Cardiac fibroblast (primary cell): ENCODE measurements at regions not wholly inside any gene's neighbourhood (a gene's known extent, or its start where the extent isn't known, plus 50 kb on each side); places are given as distances from the start of the nearest gene placed in this dataset.

Experiments used
- DNase-seq, 2 donors: peaks; one replicate each; pipeline versions ENCODE4 v3.0.0 to v3.0.0-alpha.2; 2010; ENCODE audit warnings: low read depth in 2 of 2
- H3K4me3 ChIP-seq, 2 donors: replicated peaks in 1 of 2; 1 replicate in 1 of 2; 2 replicates in 1 of 2; pipeline ENCODE4 v1.5.1; 2011; ENCODE audit warnings: low read depth in 2 of 2, low read length in 2 of 2, mild to moderate bottlenecking in 2 of 2, moderate library complexity in 1 of 2
- CTCF ChIP-seq: IDR thresholded peaks from one replicate; pipeline ENCODE4 v1.5.1; 2011; ENCODE audit warnings: low read depth, mild to moderate bottlenecking, low read length, inconsistent platforms

DNA sequence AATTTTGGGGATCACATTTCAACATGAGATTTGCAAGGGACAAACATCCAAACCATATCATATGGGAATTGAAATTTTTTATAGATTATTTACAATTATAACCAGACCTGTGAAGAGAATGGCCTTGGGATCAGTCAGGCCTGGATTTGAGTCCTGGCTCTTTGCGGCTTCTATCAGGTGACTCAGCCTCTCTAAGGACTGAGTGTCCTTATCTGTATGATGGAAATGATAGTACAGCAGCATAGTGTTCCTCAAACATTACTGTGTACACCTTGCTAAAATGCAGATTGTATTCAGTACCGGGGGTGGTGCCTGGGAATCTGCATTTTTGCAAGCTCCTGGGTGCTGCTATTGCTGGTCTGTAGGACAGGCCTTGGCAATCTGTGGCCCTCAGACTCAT lies 206.7 kb upstream of the PROK2 start:
- no peak for DNase-seq
- no peak for TF ChIP-seq CTCF
- no peak overlapping the region for H3K4me3 ChIP-seq

- TF ChIP-seq CTCF = no peak
- DNase-seq = peak in 1 of 2 donors; percentile 49
- no peak overlapping the region for H3K4me3 ChIP-seq
These were observed 206.1 kb upstream of the PROK2 start for GRCh38 chr3:71991046-71991445.

DNA sequence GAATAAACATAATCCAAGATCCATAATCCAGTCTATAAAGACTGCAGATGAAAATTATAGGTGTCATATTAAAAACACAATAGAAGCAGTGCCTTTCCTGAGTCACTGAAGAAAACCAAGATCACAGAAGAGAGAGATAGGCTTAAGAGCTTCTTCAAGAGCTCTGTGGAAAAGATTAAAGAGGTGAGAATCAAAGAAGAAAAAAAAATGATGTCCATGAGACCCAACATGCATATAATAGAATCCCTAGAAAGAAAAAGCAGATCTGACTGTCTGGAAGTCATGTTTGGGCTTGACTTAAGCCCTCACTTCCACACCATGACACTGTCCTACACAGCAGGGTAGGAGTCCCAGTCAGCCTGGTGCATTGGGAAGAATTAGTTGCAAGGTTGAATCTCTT lies 205.6 kb upstream of the PROK2 start:
- no peak for TF ChIP-seq CTCF

DNA sequence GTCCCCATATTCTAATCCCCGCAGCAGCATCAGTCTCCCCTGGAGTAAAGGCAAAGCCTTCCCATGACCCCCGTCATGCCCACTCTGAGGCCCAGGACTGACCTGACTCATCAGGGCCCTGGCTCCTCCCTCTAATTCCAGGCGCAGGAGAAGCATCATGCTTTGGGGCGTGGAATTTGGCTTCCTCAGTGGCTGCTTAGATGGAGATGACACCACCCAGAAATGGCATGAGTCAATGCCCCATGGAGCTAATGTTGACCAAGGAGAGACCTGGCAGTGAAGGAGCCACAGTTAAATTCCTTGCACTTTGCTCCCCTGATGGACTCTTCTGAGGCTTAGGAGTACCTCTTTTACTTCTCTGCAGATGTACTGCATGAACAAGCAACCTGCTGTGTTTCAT lies 204.2 kb upstream of the PROK2 start:
- DNase-seq = peak; percentile 20 to 85
- TF ChIP-seq CTCF = no peak
- H3K4me3 ChIP-seq = no peak overlapping the region

More for the DNA sequence above, 205.6 kb upstream of the PROK2 start:
- H3K4me3 ChIP-seq = no peak overlapping the region
- DNase-seq = no peak

DNA sequence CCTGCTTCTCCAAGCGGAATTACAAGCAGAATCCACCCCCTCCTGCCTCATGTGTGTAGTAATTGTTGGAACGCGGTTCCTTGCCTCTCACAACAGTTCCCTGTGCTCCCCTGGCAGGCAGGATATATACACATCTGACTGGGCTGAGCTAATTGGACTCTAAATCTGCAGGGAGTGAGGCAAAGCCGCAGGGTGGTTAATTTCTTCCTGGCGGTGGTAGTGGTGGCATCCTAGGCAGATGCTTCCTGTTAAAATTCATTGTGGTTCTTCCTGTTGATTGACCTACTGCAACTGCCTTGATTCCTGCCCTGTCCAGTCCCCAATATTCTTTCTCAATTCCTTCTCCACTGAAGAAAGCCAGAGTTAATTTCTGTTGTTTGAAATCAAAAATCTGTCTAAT lies 202.9 kb upstream of the PROK2 start:
- no peak for TF ChIP-seq CTCF
- no peak overlapping the region for H3K4me3 ChIP-seq
- DNase-seq = no peak

DNA sequence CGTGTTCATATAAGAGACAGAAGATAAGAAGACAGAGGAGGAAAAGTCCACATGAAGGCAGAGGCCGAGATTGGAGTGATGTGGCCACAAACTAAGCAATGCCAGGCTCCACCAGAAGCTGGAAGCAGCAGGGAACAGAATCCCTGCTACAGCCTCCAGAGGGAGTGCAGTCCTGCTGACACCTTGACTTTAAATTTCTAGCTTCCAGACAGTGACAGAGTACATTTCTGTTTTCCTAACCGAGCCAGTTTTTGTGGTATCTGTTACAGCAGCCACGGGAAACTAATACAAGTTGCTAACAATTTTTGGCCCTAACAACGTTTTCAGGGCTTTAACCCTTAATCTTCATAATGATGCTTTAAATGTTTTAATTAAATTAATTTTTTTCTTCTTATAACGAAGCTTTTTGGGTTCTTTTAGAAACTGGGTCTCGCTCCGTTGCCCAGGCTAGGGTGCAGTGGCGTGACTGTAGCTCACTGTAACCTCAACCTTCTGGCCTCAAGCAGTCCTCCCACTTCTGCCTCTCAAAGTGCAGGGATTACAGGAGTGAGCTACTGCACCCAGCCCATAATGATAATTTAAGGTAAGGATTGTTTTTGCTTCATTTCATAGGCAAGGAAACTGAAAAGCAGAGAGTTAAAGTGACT lies 202.3 kb upstream of the PROK2 start:
- peak; percentile 40 to 49 for DNase-seq

More for the DNA sequence above, 202.3 kb upstream of the PROK2 start:
- H3K4me3 ChIP-seq = no peak overlapping the region
- TF ChIP-seq CTCF = peak; percentile 54
